K562 (cell line): ENCODE measurements at regions not wholly inside any gene's neighbourhood (a gene's known extent, or its start where the extent isn't known, plus 50 kb on each side); places are given as distances from the start of the nearest gene placed in this dataset.
"Not testable (repeated sequence)": the region's sequence is repeated elsewhere in the genome, so short reads cannot be mapped to it uniquely, and the experiment has no call there.

ENCODE experiments used
- ATAC-seq: fragments of 200-7000 bp; cut with Tn5 transposase; 3 replicates; pipeline ENCODE4 v1.9.1; 2020; ENCODE audit warnings: moderate library complexity
- BruUV-seq: library from RNA; stranded (reverse); fragments of 400-500 nt; replicated peaks from 2 replicates; lab custom pipeline; 2021; lab: Mats Ljungman, UMichigan
- CTCF ChIA-PET: fragments of 300-600 bp; formaldehyde crosslinking; extraction: SDS; loops from one replicate; lab custom pipeline; 2021; ENCODE audit warnings: low intra/inter-chr PET ratio; lab: Yijun Ruan, JAX
- POLR2A ChIA-PET: fragments of 300-600, 350-650 bp; sonication (Branson Sonifier 250); formaldehyde crosslinking; extraction: SDS; loops from one replicate; lab custom pipeline; 2021; ENCODE audit warnings: antibody characterized with exemption, inconsistent platforms; lab: Yijun Ruan, JAX
- DNase-seq, 4 experiments: peaks; one replicate each; pipeline versions ENCODE4 v3.0.0 to v3.0.0-alpha.2; 2011 to 2018; ENCODE audit warnings: low spot score in 3 of 4, mixed read lengths in 3 of 4; ENCODE audit errors: extremely low read depth in 1 of 4
- FAIRE-seq: peaks from 2 replicates; lab custom pipeline; 2011; peaks lifted over from hg19 to GRCh38; lab: Jason Lieb, UNC
- H2AFZ ChIP-seq: 2 replicates; pipeline ENCODE4 v1.6.0; 2011; ENCODE audit warnings: low read depth, low read length, control low read depth, inconsistent platforms
- H3K27ac ChIP-seq: fragments of 200-600 bp; 3 replicates; pipeline ENCODE4 v1.8.0; 2011; ENCODE audit warnings: low read depth, mild to moderate bottlenecking, control low read depth, inconsistent platforms, low read length, moderate library complexity, mixed read lengths; ENCODE audit errors: extremely low read depth
- H3K27me3 ChIP-seq, 2 experiments: fragments of 300-600 bp in 1 of 2; 2 replicates in 1 of 2; 3 replicates in 1 of 2; pipeline versions ENCODE4 v1.6.0 to v1.8.0; 2011; ENCODE audit warnings: inconsistent platforms in 2 of 2, low read length in 2 of 2, mild to moderate bottlenecking in 1 of 2, mixed read lengths in 1 of 2, moderate library complexity in 1 of 2; ENCODE audit not compliant: control insufficient read depth in 2 of 2, insufficient read depth in 2 of 2
- H3K36me3 ChIP-seq: fragments of 300-600 bp; 3 replicates; pipeline ENCODE4 v1.8.0; 2011; ENCODE audit warnings: mild to moderate bottlenecking, low read length, inconsistent platforms; ENCODE audit not compliant: control insufficient read depth, insufficient read depth
- H3K4me1 ChIP-seq, 2 experiments: fragments of 200-600 bp in 1 of 2; replicated peaks in 1 of 2; 2 replicates in 1 of 2; 3 replicates in 1 of 2; pipeline versions ENCODE4 v1.5.1 to v1.8.0; 2011; ENCODE audit warnings: inconsistent platforms in 2 of 2, low read length in 2 of 2, mild to moderate bottlenecking in 1 of 2, mixed read lengths in 1 of 2, moderate library complexity in 1 of 2; ENCODE audit not compliant: control insufficient read depth in 2 of 2, insufficient read depth in 2 of 2
- H3K4me2 ChIP-seq: 2 replicates; pipeline ENCODE4 v1.6.1; 2011; ENCODE audit warnings: low read length, control low read depth, inconsistent platforms, mixed read lengths; ENCODE audit not compliant: insufficient read depth
- H3K4me3 ChIP-seq: fragments of 200-600 bp; sonication (generic), shearing (Covaris generic); 2 replicates; pipeline ENCODE4 v1.5.1; 2016; ENCODE audit warnings: control low read depth, inconsistent platforms
- H3K79me2 ChIP-seq: fragments of 200-600 bp; 3 replicates; pipeline ENCODE4 v1.8.0; 2011; ENCODE audit warnings: low read length, inconsistent platforms; ENCODE audit not compliant: control insufficient read depth, insufficient read depth
- H3K9ac ChIP-seq, 2 experiments: 2 replicates each; pipeline versions ENCODE4 v1.6.0 to v1.6.1; 2011; ENCODE audit warnings: low read depth in 2 of 2, low read length in 2 of 2, control low read depth in 1 of 2, inconsistent platforms in 1 of 2, mild to moderate bottlenecking in 1 of 2, mixed read lengths in 1 of 2; ENCODE audit not compliant: insufficient read depth in 1 of 2
- H3K9me1 ChIP-seq: one replicate; pipeline ENCODE4 v1.6.0; 2011; ENCODE audit warnings: inconsistent platforms, mild to moderate bottlenecking, low read length, moderate library complexity; ENCODE audit not compliant: control insufficient read depth, insufficient read depth
- H3K9me3 ChIP-seq: replicated peaks from 2 replicates; pipeline ENCODE4 v1.5.1; 2011; ENCODE audit warnings: low read depth, low read length, inconsistent platforms; ENCODE audit not compliant: control insufficient read depth, insufficient read depth
- H4K20me1 ChIP-seq: replicated peaks from 2 replicates; pipeline ENCODE4 v1.6.1; 2011; ENCODE audit warnings: low read length, inconsistent platforms, mixed read lengths; ENCODE audit not compliant: control insufficient read depth, insufficient read depth
- ERF ChIP-seq: fragments of 450-650 bp; formaldehyde crosslinking; IDR thresholded peaks from 2 replicates; pipeline ENCODE4 v1.4.0; 2020; ENCODE audit warnings: mild to moderate bottlenecking, mixed read lengths
- HOXB6 ChIP-seq: fragments of 250-450 bp; sonication (Bioruptor Pico); IDR thresholded peaks from 2 replicates; pipeline ENCODE4 v1.5.1; 2022; ENCODE audit warnings: mild to moderate bottlenecking, borderline replicate concordance
- NFYB ChIP-seq: IDR thresholded peaks from 2 replicates; pipeline ENCODE4 v1.6.1; 2011; ENCODE audit warnings: mild to moderate bottlenecking, moderate library complexity; ENCODE audit not compliant: insufficient read length; ENCODE audit errors: extremely low read depth
- ZNF316 ChIP-seq: fragments of 450-650 bp; IDR thresholded peaks from 2 replicates; pipeline ENCODE4 v1.6.1; 2016
- WGBS: fragments of 100-300 bp; shearing (Covaris generic); methylation state at CpG from one replicate; pipeline ENCODE4 v1.1.6; 2016; ENCODE audit warnings: low coverage, mixed read lengths; ENCODE audit not compliant: insufficient coverage; ENCODE audit errors: missing lambda C conversion rate; 5-methylcytosine and 5-hydroxymethylcytosine counted together
- in situ Hi-C: fragments of 300-500 bp; cut with MboI; formaldehyde crosslinking; loops from 4 replicates; pipeline ENCODE4 v1.15.0; 2018; ENCODE audit warnings: inconsistent platforms, mixed read lengths
- intact Hi-C: fragments of 100-400 bp; cut with micrococcal nuclease; formaldehyde crosslinking; loops from 2 replicates; pipeline ENCODE4 v1.14.2; 2022
- TF ChIP-seq, protein P1 (sequence below): sonication (generic); formaldehyde crosslinking; IDR thresholded peaks from 2 replicates; pipeline ENCODE4 v1.8.1; 2023; ENCODE audit warnings: mild to moderate bottlenecking, missing genetic modification reagents

DNA sequence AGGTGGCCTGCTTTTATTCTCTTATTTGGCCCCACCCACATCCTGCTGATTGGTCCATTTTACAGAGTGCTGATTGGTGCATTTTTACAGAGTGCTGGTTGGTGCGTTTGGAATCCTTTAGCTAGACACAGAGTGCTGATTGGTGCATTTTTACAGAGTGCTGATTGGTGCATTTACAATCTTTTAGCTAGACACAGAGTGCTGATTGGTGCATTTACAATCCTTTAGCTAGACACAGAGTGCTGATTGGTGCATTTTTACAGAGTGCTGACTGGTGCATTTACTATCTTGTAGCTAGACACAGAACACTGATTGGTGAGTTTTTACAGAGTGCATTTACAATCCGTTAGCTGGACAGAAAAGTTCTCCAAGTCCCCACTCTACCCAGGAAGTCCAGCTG is 720.6 kb downstream of the PDCD6IP start:
- H3K27me3 ChIP-seq, H3K36me3 ChIP-seq, BruUV-seq, H3K4me1 ChIP-seq, H2AFZ ChIP-seq, H3K27ac ChIP-seq, ATAC-seq, in situ Hi-C loops, CTCF ChIA-PET, intact Hi-C loops, H3K9me3 ChIP-seq, H3K9me1 ChIP-seq, H3K4me3 ChIP-seq, H3K4me2 ChIP-seq, POLR2A ChIA-PET, H3K9ac ChIP-seq, DNase-seq, H4K20me1 ChIP-seq, FAIRE-seq, H3K79me2 ChIP-seq: not testable (repeated sequence)
- 0% methylated on average over 2 of the region's 2 CpGs for WGBS
- TF ChIP-seq NFYB (peak; percentile 39), ZNF316 (peak; percentile 57)

- Histone ChIP-seq H3K4me2 (no peak overlapping the region), H3K9me1 (no peaks in the 10 kb centered on the region)
These were observed 732.7 kb downstream of the PDCD6IP start for GRCh38 chr3:34531156-34531555.

More at GRCh38 chr3:34531156-34531555, 732.7 kb downstream of the PDCD6IP start:
- WGBS: under 1% methylated on average over 5 of the region's 5 CpGs
- intact Hi-C loops (no loop called here), in situ Hi-C loops (no loop called here)
- Histone ChIP-seq H2AFZ (no peak overlapping the region), H3K9me3 (peaks cover 2% of the 10 kb centered on the region), H3K27me3 (no peaks in the 10 kb centered on the region), H3K4me1 (no peaks in the 10 kb centered on the region), H4K20me1 (no peaks in the 10 kb centered on the region), H3K4me3 (no peak overlapping the region), H3K9ac (no peak overlapping the region), H3K79me2 (no peaks in the 10 kb centered on the region), H3K27ac (no peak overlapping the region), H3K36me3 (no peaks in the 10 kb centered on the region)
- DNase-seq: no peak
- no peak for ATAC-seq
- BruUV-seq: no TSS peak
- no peak for FAIRE-seq
- ChIA-PET POLR2A (no interaction called here), CTCF (no interaction called here)
- TF ChIP-seq ERF (CRISPR knock-in tag) (no peak), HOXB6 (CRISPR knock-in tag) (no peak)
- TF ChIP-seq, protein P1, sequence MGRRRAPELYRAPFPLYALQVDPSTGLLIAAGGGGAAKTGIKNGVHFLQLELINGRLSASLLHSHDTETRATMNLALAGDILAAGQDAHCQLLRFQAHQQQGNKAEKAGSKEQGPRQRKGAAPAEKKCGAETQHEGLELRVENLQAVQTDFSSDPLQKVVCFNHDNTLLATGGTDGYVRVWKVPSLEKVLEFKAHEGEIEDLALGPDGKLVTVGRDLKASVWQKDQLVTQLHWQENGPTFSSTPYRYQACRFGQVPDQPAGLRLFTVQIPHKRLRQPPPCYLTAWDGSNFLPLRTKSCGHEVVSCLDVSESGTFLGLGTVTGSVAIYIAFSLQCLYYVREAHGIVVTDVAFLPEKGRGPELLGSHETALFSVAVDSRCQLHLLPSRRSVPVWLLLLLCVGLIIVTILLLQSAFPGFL (CRISPR knock-in tag): no peak
